ENCODE measurements at regions not wholly inside any gene's neighbourhood (a gene's known extent, or its start where the extent isn't known, plus 50 kb on each side); places are given as distances from the start of the nearest gene placed in this dataset.

DNA sequence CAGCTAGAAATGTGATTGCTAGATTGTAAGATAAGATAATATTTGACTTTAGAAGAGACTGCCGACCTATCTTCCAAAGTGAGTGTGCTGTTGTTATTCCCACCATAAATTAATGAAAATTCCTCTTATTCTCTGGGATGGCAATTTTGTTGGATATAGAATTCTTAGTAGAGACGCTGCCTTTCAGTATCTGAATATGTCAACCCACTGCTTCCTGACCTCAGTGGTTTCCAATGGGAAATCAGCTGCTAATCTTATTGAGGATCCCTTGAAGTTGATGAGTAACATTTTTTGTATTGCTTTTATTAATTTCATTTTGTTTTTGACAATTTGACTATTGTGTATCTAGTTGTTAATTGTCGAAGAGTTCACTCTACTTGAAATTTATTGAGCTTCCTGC lies 313.0 kb downstream of the BMP2 start:
- intact Hi-C loops (cut with DNase I), result no loop called here
- Histone ChIP-seq H3K4me1 (replicated peaks) (no peaks in the 10 kb centered on the region), H3K27ac (no peak overlapping the region), H3K27me3 (replicated peaks; ENCODE audit: insufficient read depth) (no peaks in the 10 kb centered on the region), H3K4me3 (no peak overlapping the region), H3K36me3 (no peaks in the 10 kb centered on the region), H3K9me3 (no peaks in the 10 kb centered on the region)
- no peak for DNase-seq (ENCODE audit: low spot score)
- TF ChIP-seq, protein P1, sequence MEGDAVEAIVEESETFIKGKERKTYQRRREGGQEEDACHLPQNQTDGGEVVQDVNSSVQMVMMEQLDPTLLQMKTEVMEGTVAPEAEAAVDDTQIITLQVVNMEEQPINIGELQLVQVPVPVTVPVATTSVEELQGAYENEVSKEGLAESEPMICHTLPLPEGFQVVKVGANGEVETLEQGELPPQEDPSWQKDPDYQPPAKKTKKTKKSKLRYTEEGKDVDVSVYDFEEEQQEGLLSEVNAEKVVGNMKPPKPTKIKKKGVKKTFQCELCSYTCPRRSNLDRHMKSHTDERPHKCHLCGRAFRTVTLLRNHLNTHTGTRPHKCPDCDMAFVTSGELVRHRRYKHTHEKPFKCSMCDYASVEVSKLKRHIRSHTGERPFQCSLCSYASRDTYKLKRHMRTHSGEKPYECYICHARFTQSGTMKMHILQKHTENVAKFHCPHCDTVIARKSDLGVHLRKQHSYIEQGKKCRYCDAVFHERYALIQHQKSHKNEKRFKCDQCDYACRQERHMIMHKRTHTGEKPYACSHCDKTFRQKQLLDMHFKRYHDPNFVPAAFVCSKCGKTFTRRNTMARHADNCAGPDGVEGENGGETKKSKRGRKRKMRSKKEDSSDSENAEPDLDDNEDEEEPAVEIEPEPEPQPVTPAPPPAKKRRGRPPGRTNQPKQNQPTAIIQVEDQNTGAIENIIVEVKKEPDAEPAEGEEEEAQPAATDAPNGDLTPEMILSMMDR (IDR thresholded peaks at IDR 0.05), result no peak
- TF ChIP-seq POLR2A (IDR thresholded peaks at IDR 0.05), result no peak
- no peak for TF ChIP-seq POLR2AphosphoS5 (IDR thresholded peaks at IDR 0.05)
- 88% methylated on average over 3 of the region's 3 CpGs for whole genome bisulfite sequencing

DNA sequence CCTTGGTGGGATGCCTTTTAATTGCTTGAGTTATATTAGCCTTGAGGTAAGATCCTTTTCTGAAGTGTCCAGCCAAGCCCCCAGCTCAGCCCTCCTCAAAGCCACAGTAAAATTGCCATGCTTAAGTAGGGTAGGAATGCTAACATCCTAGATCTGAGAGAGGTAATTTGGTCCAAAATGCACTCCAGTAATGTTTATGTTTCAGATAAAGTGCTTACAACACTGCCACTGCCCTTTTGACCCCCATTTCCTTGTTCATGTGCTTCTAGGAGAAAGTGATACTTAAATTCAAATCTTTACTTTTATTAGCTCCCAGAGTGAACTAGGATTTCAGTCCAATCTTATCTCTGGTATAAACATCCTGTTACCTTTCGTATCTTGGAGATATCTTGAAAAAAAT lies 318.0 kb downstream of the BMP2 start:
- WGBS, result 11% methylated on average over 1 of the region's 1 CpG
- TF ChIP-seq POLR2AphosphoS5 (IDR thresholded peaks at IDR 0.05) (no peak), POLR2A (IDR thresholded peaks at IDR 0.05) (no peak)
- TF ChIP-seq, protein P1 (IDR thresholded peaks at IDR 0.05), result no peak
- H3K9me3 ChIP-seq, result no peaks in the 10 kb centered on the region
- H3K27ac ChIP-seq, result no peak overlapping the region
- no peaks in the 10 kb centered on the region for H3K4me1 ChIP-seq (replicated peaks)
- no peak for DNase-seq (ENCODE audit: low spot score)
- H3K36me3 ChIP-seq, result no peaks in the 10 kb centered on the region
- no peak overlapping the region for H3K4me3 ChIP-seq
- H3K27me3 ChIP-seq (replicated peaks; ENCODE audit: insufficient read depth), result no peaks in the 10 kb centered on the region
- intact Hi-C loops (cut with DNase I), result no loop called here

DNA sequence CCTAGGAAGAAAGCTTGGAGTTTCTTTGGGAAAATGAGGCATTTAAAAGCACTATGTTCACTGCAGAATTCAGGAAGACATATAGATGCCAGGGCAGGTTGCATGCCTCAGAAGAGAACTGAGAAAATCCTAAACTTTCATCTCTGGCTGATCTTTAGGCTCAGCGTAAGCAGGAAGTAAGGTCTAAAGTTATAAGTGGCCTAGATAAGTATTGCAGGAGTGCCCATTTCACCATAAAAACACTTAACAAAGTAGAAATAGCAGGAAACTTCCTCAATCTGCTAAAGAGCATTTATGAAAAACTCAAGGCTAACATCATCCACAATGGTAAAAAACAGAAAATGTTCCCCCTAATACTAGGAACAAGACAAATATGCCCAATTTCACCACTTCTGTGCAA lies 320.3 kb downstream of the BMP2 start:
- WGBS, result 94% methylated on average over 1 of the region's 1 CpG
- H3K4me3 ChIP-seq, result no peak overlapping the region
- no peak for DNase-seq (ENCODE audit: low spot score)
- intact Hi-C loops (cut with DNase I), result no loop called here
- TF ChIP-seq, protein P1 (IDR thresholded peaks at IDR 0.05), result no peak
- TF ChIP-seq POLR2A (IDR thresholded peaks at IDR 0.05) (no peak), POLR2AphosphoS5 (IDR thresholded peaks at IDR 0.05) (no peak)
- no peaks in the 10 kb centered on the region for H3K27me3 ChIP-seq (replicated peaks; ENCODE audit: insufficient read depth)
- H3K27ac ChIP-seq, result no peak overlapping the region
- H3K4me1 ChIP-seq (replicated peaks), result no peaks in the 10 kb centered on the region
- H3K36me3 ChIP-seq, result no peaks in the 10 kb centered on the region
- H3K9me3 ChIP-seq, result no peaks in the 10 kb centered on the region

DNA sequence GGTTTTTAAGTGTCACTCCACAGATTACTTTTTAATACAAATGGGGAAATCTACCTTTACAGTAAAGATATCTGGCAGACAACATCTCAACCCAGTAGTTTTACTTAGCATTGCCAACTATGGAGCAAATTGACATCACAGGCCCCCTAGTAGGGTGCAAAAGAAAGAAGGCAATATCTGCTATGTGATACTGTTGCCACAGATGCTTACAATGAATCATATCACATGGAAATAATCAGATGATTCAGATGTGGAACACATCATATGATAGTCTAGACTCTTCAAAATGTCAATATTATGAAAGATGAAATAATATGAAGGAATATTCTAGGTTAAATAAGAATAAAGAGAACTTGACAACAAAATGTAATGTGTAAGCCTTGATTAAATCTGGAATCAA lies 322.5 kb downstream of the BMP2 start:
- Histone ChIP-seq H3K4me3 (no peak overlapping the region), H3K27me3 (replicated peaks; ENCODE audit: insufficient read depth) (no peaks in the 10 kb centered on the region), H3K9me3 (no peaks in the 10 kb centered on the region), H3K36me3 (no peaks in the 10 kb centered on the region), H3K4me1 (replicated peaks) (no peaks in the 10 kb centered on the region), H3K27ac (no peak overlapping the region)
- DNase-seq (ENCODE audit: low spot score), result no peak
- intact Hi-C loops (cut with DNase I), result no loop called here
- TF ChIP-seq, protein P1 (IDR thresholded peaks at IDR 0.05), result no peak
- TF ChIP-seq POLR2A (IDR thresholded peaks at IDR 0.05) (no peak), POLR2AphosphoS5 (IDR thresholded peaks at IDR 0.05) (no peak)

DNA sequence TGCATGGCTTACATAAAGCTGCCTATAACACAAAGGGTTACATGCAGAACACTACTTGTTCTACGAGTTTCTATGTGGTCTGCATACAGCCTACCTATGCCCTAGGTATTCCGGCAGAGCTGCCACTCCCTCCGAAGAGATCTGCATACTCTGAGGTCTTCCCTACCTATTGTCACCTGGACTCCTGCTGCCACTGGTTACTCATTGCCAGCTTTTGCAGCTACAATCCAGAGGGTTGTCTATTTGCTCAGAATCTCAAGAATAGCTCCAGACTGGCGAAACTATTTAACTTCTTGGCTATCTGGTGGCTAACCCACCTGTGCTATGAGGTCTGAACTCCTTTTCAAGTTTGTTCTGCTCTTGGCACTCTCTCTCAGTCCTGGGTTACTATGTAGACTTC lies 323.3 kb downstream of the BMP2 start:
- no peaks in the 10 kb centered on the region for H3K9me3 ChIP-seq
- 37% methylated on average over 4 of the region's 4 CpGs for WGBS
- intact Hi-C loops (cut with DNase I), result no loop called here

More for the DNA sequence above, 323.3 kb downstream of the BMP2 start:
- no peaks in the 10 kb centered on the region for H3K36me3 ChIP-seq
- no peak for TF ChIP-seq POLR2A (IDR thresholded peaks at IDR 0.05)
- TF ChIP-seq POLR2AphosphoS5 (IDR thresholded peaks at IDR 0.05), result no peak
- TF ChIP-seq, protein P1 (IDR thresholded peaks at IDR 0.05), result no peak
- DNase-seq (ENCODE audit: low spot score), result no peak
- no peaks in the 10 kb centered on the region for H3K27me3 ChIP-seq (replicated peaks; ENCODE audit: insufficient read depth)
- H3K4me3 ChIP-seq, result no peak overlapping the region
- no peak overlapping the region for H3K27ac ChIP-seq
- no peaks in the 10 kb centered on the region for H3K4me1 ChIP-seq (replicated peaks)
